Activated naive CD8-positive, alpha-beta T cell treated with anti-CD3 and anti-CD28 coated beads, Interleukin-2, amount 10 ng/mL, durations not matched to agents 7 days and 5 days (primary cell): ENCODE measurements at regions not wholly inside any gene's neighbourhood (a gene's known extent, or its start where the extent isn't known, plus 50 kb on each side); places are given as distances from the start of the nearest gene placed in this dataset.

Experiments used
- ATAC-seq: fragments of 150-1000 bp; cut with Tn5 transposase; one replicate; pipeline ENCODE4 v1.10.0; 2021; ENCODE audit warnings: low read depth, moderate library complexity
- POLR2A ChIA-PET: fragments of 350-600 bp; sonication (Branson Sonifier 250); formaldehyde crosslinking; loops from one replicate; lab custom pipeline; 2021; ENCODE audit warnings: antibody characterized with exemption; lab: Charles Lee
- DNase-seq: peaks from one replicate; pipeline ENCODE4 v3.0.0; 2021
- H3K27ac Mint-ChIP-seq: one replicate; pipeline ENCODE4 v1.8.0; 2022; ENCODE audit warnings: mild to moderate bottlenecking, mixed read lengths
- H3K27me3 Mint-ChIP-seq: one replicate; pipeline ENCODE4 v1.8.0; 2022; ENCODE audit warnings: mild to moderate bottlenecking, moderate library complexity, mixed read lengths
- H3K36me3 Mint-ChIP-seq: one replicate; pipeline ENCODE4 v1.8.0; 2021; ENCODE audit warnings: mild to moderate bottlenecking, mixed read lengths
- H3K4me1 Mint-ChIP-seq: one replicate; pipeline ENCODE4 v1.8.0; 2021; ENCODE audit warnings: mixed read lengths
- H3K4me3 Mint-ChIP-seq: one replicate; pipeline ENCODE4 v1.8.0; 2022; ENCODE audit warnings: mild to moderate bottlenecking, moderate library complexity, mixed read lengths
- H3K9me3 Mint-ChIP-seq: one replicate; pipeline ENCODE4 v1.8.0; 2021; ENCODE audit warnings: mixed read lengths

DNA sequence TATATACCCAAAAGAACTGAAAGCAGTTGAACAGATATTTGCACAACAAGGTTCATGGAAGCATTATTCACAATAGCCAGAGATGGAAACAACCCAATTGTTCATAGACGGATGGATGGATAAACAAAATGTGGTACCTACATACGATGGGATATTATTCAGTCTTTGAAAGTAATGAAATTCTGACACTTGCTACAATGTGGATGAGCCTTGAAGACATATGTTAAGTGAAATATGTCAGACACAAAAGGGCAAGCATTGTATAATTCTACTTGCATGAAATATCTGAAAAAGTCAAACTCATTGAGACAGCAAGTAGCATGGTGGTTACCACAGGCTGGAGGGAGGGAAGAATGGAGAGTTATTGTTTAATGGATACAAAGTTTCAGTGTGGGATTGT lies 696.1 kb downstream of the MATN1 start:
- DNase-seq = no peak
- no peak overlapping the region for H3K27ac Mint-ChIP-seq
- H3K27me3 Mint-ChIP-seq = peaks cover 13% of the 10 kb centered on the region
- H3K4me1 Mint-ChIP-seq = no peaks in the 10 kb centered on the region
- no peak overlapping the region for H3K4me3 Mint-ChIP-seq
- POLR2A ChIA-PET = no interaction called here
- peaks cover 1% of the 10 kb centered on the region for H3K9me3 Mint-ChIP-seq
- no peak for ATAC-seq
- H3K36me3 Mint-ChIP-seq = no peaks in the 10 kb centered on the region

DNA sequence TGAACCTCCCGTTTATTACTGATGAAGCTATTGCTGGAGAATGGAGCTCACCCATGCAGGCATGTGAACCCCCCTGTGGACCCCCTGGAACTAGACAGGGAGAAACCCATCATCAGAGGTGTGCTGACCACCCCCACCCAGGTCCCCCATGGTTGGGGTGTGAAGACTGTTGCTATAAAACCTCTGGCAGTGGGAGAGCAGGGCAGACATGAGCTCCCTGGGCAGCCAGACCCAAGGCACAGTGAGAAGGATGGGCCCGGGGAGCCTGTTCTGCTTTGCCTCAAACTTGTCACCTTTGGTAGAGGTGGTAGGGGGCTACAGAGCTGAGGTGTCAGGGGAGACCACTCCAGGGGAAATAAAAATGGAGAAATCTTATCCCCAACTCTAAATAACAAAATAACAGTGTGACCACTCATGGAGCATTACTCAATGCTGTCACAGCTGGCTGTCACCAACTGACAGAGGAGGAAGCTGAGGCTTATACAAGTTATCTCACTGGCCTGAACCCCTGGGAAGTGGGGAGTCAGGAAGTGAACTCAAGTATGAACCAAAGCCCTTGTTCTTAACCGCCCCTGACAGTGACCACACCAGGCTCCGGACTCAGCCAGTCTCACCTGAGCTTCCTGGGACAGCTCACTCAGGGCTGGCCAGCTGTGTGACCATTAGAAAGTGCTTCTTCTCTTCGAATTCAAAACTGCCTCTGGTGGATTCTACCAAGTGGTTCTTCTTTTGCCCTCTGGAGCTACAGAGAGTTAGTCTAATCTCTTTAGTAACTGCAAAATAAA lies 698.8 kb downstream of the MATN1 start:
- no peak for DNase-seq
- ATAC-seq = no peak
- Mint-ChIP-seq H3K27me3 (peaks cover 10% of the 10 kb centered on the region), H3K36me3 (no peaks in the 10 kb centered on the region), H3K9me3 (peaks cover 1% of the 10 kb centered on the region), H3K4me3 (no peak overlapping the region), H3K4me1 (no peaks in the 10 kb centered on the region), H3K27ac (no peak overlapping the region)
- POLR2A ChIA-PET = no interaction called here

DNA sequence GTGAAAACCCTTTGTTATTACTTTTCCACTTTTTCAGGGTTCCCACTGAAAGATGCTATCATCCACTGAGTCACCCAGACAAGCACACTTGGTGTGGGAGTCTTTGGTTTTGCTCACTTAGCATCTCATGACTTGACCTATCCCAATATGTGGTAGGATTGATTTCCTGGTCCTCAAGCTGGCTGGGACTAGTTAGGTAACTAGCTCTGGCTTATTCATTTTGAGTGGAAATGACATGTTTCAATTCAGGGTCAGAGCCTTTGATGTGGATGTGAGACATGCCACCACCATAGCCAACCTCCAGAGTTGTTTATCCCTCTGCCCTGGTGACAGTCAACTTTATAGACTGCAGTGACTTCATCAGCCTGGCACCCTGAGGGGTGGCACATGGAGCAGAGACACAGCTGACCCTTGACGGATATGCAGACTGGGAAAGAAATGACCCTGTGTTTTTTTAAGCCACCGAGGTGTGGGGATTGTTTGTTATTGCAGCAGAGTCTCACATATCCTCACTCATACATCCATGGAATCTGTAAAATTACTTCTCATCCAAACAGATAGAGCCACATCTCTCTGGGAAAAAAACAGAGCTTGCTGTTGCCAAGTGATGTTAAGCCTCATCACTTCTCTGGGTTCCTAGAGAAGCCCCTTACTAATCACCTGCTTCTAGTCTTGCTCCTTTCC lies 699.9 kb downstream of the MATN1 start:
- ATAC-seq = no peak
- peaks cover 9% of the 10 kb centered on the region for H3K27me3 Mint-ChIP-seq
- no peak for DNase-seq
- POLR2A ChIA-PET = no interaction called here
- H3K9me3 Mint-ChIP-seq = peaks cover 1% of the 10 kb centered on the region
- no peak overlapping the region for H3K4me3 Mint-ChIP-seq
- H3K27ac Mint-ChIP-seq = no peak overlapping the region
- no peaks in the 10 kb centered on the region for H3K4me1 Mint-ChIP-seq
- H3K36me3 Mint-ChIP-seq = no peaks in the 10 kb centered on the region

DNA sequence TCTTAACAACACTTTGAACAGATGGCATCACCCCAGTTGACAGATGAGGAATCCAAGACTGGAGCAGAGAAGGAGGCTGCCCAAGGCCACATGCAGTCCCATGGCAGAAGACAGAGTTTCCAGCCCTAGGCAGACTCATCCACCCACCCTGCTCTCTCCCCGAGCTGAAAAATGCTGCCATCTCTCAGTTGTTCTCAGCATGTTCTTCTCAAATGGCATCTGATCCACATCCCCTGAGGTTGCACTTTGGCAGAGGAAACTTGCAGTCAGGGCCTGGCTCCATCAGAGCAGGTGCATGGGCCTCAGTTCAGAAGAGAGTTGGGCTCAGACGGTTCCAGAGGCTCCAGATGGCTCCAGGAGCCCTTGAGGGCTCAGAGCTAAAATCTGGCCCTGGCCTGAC lies 709.4 kb downstream of the MATN1 start:
- POLR2A ChIA-PET = no interaction called here
- Mint-ChIP-seq H3K4me1 (peaks cover 2% of the 10 kb centered on the region), H3K9me3 (no peaks in the 10 kb centered on the region), H3K4me3 (no peak overlapping the region), H3K36me3 (no peaks in the 10 kb centered on the region), H3K27ac (no peak overlapping the region), H3K27me3 (no peaks in the 10 kb centered on the region)
- no peak for ATAC-seq
- DNase-seq = no peak

DNA sequence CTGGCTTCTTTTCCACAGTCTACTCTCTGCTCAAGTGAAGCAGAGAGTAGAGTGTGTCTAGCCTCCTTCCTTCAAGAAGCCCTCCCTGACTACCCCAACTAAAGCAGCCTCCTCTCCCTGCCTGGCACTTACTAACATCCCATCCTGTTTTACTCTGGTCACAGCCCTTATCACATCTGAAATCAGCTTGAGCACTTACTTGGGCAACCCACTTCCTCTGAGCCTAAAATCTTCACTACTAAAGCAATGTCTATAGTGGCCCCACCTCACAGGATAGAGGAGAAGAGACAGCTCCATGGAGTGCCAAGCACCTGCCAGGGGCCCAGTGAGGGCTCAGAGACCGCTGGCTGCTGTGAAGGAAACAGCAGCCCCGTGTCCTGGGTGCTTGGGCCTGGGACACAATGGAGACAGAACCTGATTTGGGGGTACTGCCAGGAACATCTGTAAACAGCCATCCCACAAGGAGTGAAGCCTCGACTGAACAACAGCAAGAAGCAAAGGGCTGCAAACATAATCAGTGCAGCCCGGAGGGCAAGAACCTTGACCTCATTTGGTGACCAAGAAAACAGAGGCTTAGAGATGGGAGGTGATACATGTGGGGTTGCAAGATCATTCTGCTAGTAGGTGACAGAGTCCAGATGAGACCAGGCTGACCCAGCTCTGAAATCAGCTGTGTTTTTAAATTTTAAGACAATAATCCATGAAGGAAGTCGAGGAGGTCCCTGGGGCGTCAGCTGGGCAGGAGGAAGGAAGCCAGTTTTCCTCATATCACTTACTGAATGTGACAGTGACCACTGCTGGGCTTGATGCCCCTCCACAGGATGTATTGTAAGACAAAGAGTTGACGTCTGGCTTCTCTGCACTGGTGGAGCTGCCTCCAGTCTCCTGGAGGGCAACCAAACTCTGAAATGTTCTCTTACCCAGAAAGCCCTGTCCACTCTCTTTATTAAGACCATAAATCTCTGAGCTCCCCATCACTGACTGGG lies 710.6 kb downstream of the MATN1 start:
- H3K27me3 Mint-ChIP-seq = no peaks in the 10 kb centered on the region
- H3K27ac Mint-ChIP-seq = no peak overlapping the region
- peaks cover 2% of the 10 kb centered on the region for H3K4me1 Mint-ChIP-seq
- H3K36me3 Mint-ChIP-seq = no peaks in the 10 kb centered on the region
- POLR2A ChIA-PET = no interaction called here
- H3K4me3 Mint-ChIP-seq = no peak overlapping the region
- no peak for DNase-seq
- H3K9me3 Mint-ChIP-seq = no peaks in the 10 kb centered on the region
- no peak for ATAC-seq

DNA sequence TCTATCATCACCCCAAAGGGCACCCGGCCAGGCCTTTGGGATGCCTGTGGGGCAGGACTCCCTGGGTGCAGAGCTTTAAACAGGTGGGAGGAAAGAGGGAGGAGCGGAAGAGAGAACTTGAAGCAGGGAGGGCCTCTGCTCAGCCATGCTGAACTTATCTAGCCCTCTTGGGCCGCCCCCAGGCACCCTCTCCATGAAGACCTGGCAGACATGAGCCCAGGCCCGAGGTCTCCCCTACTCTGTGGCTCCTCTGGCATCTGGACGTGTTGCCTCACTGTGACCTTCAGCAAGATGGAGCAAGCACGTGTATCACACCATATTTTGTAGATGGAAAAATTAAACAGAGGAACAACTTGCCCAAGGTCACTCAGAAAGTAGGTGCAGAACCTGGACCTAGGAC lies 711.4 kb downstream of the MATN1 start:
- ATAC-seq (no peak), DNase-seq (no peak)
- Mint-ChIP-seq H3K36me3 (no peaks in the 10 kb centered on the region), H3K9me3 (no peaks in the 10 kb centered on the region), H3K4me3 (no peak overlapping the region), H3K4me1 (peaks cover 2% of the 10 kb centered on the region), H3K27me3 (no peaks in the 10 kb centered on the region), H3K27ac (no peak overlapping the region)
- POLR2A ChIA-PET = no interaction called here

DNA sequence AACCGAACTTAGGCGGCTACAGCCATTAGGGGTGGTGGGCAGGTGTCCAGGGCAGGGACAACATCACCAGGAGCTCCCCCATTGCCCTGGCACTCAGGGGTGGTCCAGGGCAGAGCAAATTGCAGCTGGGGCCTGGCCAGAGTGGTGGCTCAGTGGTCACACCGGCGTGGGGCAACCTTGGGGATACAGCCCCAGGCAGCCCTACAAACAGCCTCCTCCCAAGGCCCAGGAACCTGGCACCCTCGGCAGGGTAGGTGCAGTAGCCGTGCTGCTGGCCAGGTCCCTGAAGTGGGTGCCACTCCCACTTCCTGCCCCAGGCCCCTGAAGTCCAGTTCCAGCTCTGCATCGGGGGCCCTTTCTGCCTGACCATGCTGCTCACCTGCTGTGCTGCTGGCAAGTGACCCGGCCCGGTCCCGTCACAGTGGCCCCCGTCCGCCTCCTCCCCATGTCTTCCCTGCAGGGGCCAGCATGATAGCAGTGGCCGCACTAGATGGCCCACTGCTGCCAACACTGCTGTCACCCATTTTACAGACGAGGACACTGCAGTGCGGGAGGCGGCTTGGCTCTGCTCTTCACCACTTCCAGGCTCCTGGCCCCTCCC lies 712.8 kb downstream of the MATN1 start:
- H3K27ac Mint-ChIP-seq = no peak overlapping the region
- DNase-seq = no peak
- H3K36me3 Mint-ChIP-seq = no peaks in the 10 kb centered on the region
- no peak for ATAC-seq
- H3K4me3 Mint-ChIP-seq = no peak overlapping the region
- peaks cover 2% of the 10 kb centered on the region for H3K4me1 Mint-ChIP-seq
- no peaks in the 10 kb centered on the region for H3K9me3 Mint-ChIP-seq
- POLR2A ChIA-PET = no interaction called here
- peaks cover 4% of the 10 kb centered on the region for H3K27me3 Mint-ChIP-seq

DNA sequence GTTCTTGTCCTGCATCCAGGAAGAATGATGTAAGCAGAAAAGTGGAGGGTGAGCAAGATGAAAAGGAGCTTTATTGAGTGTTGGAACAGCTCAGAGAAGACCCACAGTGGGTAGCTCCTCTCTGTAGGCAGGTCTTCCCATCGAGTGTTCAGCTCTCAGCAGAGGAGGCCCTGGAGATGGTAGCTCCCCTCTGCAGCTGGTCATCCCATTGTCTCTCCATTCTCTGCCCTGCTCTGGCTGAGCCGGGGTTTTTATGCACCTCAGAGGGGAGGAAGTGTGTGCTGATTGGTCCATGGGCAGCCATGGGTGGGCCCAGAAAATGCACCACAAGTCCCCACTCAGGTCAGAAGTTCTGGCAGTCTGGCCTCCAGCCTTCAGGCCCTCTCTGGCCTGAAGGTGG lies 713.7 kb downstream of the MATN1 start:
- no peaks in the 10 kb centered on the region for H3K36me3 Mint-ChIP-seq
- POLR2A ChIA-PET = no interaction called here
- H3K4me3 Mint-ChIP-seq = no peak overlapping the region
- DNase-seq (no peak), ATAC-seq (no peak)
- peaks cover 2% of the 10 kb centered on the region for H3K4me1 Mint-ChIP-seq
- no peaks in the 10 kb centered on the region for H3K9me3 Mint-ChIP-seq
- H3K27me3 Mint-ChIP-seq = peaks cover 4% of the 10 kb centered on the region
- H3K27ac Mint-ChIP-seq = no peak overlapping the region

DNA sequence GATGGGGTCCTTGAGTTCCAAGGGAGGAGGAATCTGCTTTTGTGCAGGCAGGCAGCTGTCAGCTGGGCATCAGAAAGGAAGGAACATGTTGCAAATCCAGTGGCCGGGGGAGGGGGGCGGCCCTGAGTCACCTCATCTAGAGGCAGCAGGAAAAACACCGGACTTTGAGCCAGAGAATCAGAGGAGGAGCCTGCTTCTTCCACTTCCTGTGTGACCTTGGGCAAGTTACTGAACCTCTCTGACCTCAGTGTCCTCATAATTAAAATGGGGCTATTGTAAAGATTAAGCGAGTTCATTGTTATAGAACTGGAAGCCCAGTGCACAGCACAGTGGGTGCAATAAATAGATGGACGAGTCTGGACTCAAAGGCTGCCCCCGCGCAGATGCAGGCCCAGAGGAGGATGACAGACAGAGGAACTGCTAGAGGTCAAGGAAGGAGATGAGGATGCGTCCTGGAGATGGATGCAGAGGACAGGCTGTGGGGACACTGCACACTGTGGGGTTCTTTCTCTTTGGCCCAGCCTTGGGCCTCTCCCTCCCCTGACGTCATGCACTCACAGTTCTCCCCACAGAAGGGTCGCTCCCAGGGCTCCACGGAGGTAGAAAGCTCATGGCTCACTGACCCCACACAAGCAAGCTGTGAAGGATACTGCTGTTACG lies 714.3 kb downstream of the MATN1 start:
- no peak for DNase-seq
- Mint-ChIP-seq H3K4me3 (no peak overlapping the region), H3K4me1 (peaks cover 2% of the 10 kb centered on the region), H3K27ac (no peak overlapping the region), H3K36me3 (no peaks in the 10 kb centered on the region), H3K27me3 (peaks cover 4% of the 10 kb centered on the region), H3K9me3 (no peaks in the 10 kb centered on the region)
- no peak for ATAC-seq
- POLR2A ChIA-PET = no interaction called here

DNA sequence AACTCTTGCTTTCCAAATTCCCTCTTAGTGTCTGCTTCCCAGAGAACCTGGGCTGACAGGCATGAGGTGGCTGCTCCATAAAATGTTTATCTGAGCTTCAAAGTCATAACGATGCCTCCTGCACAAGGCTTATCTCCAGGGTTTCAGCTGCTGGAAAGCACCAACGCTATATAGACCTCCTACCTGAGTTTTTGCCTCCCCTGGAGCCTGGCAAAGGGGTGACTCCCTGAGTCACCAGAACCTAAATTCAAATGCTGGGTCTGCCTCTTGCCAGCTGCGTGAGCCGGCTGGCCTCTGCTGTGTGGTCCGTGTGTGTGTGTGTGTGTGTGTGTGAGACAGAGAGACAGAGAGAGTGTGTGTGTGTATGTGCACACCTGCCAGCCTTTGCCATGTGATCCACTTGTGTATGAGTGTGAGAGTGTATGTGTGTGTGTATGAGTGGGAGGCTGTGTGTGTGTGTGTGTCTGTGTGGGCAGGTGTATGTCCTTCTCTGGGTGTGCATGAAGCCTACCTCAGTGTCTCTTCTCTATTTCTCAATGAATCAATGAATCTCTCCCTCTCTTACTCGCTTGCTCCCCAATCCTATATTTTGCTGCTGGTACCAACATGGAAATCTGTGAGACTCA lies 714.9 kb downstream of the MATN1 start:
- DNase-seq (no peak), ATAC-seq (no peak)
- H3K4me1 Mint-ChIP-seq = peaks cover 2% of the 10 kb centered on the region
- no peak overlapping the region for H3K27ac Mint-ChIP-seq
- H3K9me3 Mint-ChIP-seq = no peaks in the 10 kb centered on the region
- peaks cover 4% of the 10 kb centered on the region for H3K27me3 Mint-ChIP-seq
- H3K4me3 Mint-ChIP-seq = no peak overlapping the region
- POLR2A ChIA-PET = no interaction called here
- H3K36me3 Mint-ChIP-seq = no peaks in the 10 kb centered on the region

DNA sequence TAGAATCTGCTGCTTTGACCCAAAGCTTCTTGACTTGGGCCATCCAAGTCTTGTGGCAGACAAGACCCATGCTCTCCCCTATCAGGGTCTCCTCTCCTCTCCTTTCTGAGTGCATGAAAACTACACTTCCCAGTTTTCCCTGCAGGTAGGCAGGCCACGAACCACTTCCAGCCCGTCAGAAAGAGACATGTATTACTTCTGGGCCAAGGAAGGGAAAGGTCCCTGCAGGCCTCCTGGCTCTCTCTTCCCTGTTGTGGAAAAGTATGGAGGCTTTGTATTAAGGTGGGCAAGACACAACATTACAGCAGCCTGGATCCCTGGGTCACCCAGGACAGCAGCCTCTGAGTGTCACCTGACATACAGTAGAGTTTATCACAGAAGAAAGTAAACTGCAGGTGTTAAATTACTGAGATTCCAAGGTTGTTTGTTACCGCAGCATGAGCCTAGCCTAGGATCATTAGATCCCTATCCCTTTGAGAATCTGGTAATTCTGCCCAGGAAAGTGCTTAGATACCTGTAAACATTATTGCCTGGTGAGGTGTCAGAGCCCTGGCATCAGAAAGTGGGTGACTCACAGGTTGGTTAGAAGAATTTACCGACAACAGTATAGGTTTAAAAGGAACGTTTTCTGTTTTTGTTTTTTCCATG lies 717.3 kb downstream of the MATN1 start:
- POLR2A ChIA-PET = no interaction called here
- Mint-ChIP-seq H3K27me3 (peaks cover 4% of the 10 kb centered on the region), H3K36me3 (no peaks in the 10 kb centered on the region), H3K27ac (no peak overlapping the region), H3K4me3 (no peak overlapping the region), H3K4me1 (no peaks in the 10 kb centered on the region), H3K9me3 (no peaks in the 10 kb centered on the region)
- no peak for ATAC-seq
- no peak for DNase-seq

DNA sequence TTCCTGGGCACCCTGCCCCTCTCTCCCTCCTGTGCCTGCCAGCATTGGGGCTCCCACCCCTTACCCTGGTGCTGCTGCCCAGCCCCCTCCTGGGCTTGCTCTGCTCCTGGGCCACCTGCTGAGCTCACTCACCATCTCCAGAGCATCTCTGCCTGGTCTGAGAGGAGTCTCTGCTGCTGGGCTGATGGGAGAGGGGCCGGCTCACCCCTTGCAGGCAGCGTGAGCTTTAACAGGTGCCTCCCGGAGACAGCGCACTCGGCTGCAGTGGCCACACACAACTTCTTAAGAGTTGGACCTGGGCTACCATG lies 721.7 kb downstream of the MATN1 start:
- no peak for ATAC-seq
- no peaks in the 10 kb centered on the region for H3K36me3 Mint-ChIP-seq

More for the DNA sequence above, 721.7 kb downstream of the MATN1 start:
- H3K4me3 Mint-ChIP-seq = no peak overlapping the region
- no peak for DNase-seq
- no peaks in the 10 kb centered on the region for H3K4me1 Mint-ChIP-seq
- no peak overlapping the region for H3K27ac Mint-ChIP-seq
- POLR2A ChIA-PET = no interaction called here
- H3K9me3 Mint-ChIP-seq = no peaks in the 10 kb centered on the region
- H3K27me3 Mint-ChIP-seq = peaks cover 4% of the 10 kb centered on the region
